COLO668 (cell line): ENCODE measurements at regions not wholly inside any gene's neighbourhood (a gene's known extent, or its start where the extent isn't known, plus 50 kb on each side); places are given as distances from the start of the nearest gene placed in this dataset.

Source experiments
- DNase-seq: peaks from one replicate; lab custom pipeline; 2025; ENCODE audit not compliant: unreplicated experiment; lab: John Stamatoyannopoulos, UW

DNA sequence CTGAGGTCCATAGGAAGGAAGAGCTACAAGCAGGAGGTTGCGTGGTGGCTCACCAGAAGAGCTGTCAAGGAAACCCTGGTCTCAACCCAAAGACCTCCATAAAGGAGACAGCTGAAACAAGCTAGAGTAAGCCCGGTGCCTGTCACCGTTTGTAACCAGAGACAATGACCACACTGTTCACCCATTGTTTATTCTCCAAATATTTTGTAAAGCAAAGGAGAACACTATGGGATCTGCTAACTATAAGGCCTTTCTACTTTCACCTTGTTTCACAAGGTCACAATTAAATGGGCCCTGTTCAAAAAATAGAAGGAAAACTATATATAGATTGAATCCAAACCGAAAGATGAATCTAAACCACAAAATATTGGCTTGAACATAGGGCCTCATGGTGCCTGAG is 128.9 kb upstream of the TPRG1 start:
- no peak for DNase-seq

DNA sequence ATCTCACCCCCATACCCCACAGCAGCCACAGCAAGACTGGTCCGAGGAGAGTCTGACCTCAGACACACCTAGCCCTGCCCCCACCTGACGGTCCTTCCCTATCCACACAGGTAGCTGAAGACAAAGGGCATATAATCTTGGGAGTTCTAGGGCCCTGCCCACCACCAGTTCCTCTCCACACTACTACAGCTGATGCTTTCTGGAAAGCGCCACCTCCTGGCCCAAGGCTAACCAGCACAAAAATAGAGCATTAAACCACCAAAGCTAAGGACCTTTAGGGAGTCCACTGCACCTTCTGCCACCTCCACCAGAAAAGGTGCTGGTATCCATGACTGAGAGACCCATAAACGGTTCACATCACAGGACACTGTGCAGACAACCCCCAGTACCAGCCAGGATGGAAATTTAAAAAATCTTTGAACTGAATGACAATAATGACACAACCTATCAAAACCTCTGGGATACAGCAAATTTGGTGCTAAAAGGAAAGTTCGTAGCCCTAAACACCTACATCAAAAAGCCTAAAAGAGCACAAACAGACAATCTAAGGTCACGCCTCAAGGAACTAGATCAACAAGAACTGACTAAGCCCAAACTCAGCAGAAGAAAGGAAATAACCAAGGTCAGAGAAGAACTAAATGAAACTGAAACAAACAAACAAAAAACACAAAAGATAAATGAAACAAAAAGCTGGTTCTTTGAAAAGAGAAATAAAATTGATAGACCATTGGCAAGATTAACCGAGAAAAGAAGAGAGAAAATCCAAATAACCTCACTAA is 122.1 kb upstream of the TPRG1 start:
- DNase-seq: no peak

DNA sequence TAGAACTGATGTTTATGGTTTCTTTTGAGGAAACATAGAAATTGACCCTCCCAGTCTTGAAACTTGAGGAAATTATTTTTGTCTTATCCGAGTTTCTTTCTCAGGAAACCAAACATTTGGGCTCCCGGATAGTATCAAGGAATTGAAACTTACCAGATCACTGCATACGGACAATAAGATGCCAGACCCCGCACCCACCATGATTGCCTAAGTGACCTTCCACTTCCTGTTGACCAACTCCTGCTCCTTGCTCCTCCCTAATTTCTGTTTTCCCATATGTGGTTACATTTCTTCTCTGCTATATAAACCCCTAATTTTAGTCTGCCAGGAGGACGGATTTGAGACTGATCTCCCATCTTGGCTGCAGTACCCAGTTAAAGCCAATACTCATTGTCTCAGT is 118.4 kb upstream of the TPRG1 start:
- DNase-seq: no peak

- no peak for DNase-seq
These were observed 115.0 kb upstream of the TPRG1 start for GRCh38 chr3:189056646-189057335.

- no peak for DNase-seq
These were observed 114.4 kb upstream of the TPRG1 start for GRCh38 chr3:189057369-189057768.

DNA sequence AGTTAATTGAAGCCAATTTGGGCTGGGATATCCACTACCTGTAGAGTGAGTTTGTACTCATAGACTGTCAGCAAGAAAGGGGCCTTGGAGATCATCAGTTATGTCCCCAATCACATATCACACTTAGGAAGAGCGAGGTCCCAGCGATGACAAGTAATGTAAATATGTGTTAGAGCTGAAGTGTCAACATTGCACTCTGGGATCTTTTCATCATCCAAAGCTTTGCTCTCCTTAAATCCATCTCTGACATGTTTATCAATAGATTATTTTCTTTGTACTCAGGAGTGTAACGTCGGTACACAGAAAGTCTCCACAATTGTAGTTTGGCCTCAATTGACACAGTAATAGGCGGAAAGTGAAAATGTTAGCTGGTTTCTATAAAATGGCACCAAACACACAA is 113.7 kb upstream of the TPRG1 start:
- DNase-seq: no peak

DNA sequence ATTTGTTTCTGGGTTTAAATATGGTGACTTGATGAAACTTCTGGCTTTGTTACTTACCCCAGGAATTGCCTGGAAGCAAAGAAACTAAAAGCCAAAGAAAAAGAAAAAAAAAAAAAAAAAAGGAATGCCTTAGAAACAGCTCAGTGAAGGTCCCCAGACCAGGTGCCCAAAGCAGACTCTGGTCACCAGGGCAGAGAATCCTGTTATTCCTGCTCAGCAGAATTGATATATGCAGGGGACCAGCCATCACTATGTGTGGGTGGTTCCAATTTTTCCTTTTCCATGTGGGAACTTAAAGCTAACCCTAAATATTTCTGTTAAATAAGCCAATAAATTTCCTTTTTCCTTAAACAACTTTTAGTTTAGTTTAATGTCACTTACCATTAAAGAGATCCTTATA is 100.8 kb upstream of the TPRG1 start:
- no peak for DNase-seq

DNA sequence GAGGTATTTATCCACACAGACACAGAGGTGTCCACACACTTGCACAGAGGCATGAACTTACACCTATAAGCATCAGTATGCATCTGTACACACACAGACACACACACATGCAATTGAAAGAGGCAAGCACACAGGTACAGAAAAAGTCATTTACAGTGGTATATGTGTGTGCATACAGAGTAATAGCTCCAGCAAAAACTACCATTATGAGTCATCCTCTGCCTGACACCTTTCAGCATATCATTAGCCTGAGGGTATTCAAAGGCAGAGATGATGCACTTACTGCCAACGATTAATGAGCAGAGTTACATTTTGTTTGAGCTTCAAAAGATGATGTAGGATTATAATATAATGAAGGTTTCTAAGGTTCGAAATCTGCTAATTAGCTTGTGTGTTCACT is 100.3 kb upstream of the TPRG1 start:
- no peak for DNase-seq

GRCh38 chr3:189076449-189076848 is 95.3 kb upstream of the TPRG1 start:
- DNase-seq: no peak

DNA sequence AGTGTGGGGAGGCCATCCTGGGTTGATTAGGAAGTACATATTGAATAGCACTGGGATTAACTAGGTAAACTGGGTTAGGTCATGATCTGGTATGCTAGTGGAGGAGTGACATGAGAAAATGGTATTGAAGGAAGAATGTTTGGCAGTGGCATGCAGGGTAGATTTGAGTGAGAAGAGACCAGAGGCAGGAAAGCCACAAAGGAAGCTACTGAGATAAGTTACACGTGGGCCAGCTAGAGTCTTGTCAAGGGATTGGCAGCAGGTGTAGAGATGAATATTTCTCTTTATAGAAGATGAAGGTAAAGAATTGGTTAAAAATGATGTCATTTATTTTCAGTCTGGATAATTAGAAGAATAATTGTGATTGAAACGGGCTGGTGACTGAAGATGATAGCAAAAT is 91.0 kb upstream of the TPRG1 start:
- DNase-seq: no peak

GRCh38 chr3:189082666-189083427 is 88.9 kb upstream of the TPRG1 start:
- no peak for DNase-seq

- DNase-seq: no peak
These were observed 87.2 kb upstream of the TPRG1 start for GRCh38 chr3:189084620-189085019.

- DNase-seq: no peak
These were observed 79.2 kb upstream of the TPRG1 start for GRCh38 chr3:189092547-189092946.

DNA sequence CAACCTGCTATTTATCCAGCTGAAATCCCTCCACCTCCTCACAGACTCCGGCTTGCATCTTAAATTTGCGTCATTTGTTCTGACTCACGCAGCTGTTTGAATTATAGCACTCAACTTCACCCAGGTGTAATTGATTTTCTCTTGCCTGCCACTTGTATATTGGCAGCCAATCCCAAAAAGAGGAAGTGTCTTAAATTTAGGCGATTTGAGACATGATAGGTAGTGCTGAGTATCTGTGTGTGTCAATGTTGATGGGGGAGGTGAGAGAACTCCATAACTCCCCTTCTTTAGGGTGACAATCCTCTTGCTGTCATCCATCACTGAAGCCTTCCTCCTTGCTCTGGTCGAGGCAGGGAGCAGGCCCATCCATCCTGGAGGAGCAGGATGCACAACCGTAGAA is 77.2 kb upstream of the TPRG1 start:
- DNase-seq: no peak

GRCh38 chr3:189096092-189096491 is 75.7 kb upstream of the TPRG1 start:
- DNase-seq: no peak

GRCh38 chr3:189099031-189099471 is 72.7 kb upstream of the TPRG1 start:
- DNase-seq: no peak

GRCh38 chr3:189099505-189100290 is 72.1 kb upstream of the TPRG1 start:
- no peak for DNase-seq

DNA sequence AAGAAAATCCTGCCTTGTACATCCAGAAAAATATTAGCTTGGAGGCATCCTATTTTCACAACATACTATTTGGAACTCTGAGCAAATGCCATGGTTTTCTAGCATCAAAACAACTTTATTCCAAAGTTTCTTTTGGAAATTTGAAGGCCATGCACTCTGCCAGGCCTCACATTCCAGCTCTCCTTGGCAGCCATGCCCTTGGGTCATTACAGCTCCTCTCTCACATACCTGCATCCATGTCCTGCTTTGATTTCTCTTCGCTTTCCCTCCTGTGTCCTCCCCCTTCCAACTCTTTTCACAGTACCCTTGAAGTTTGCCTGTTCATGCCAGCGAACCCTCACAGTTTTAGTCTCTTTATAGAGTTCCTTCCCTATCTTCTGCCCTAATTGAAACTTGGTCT is 70.9 kb upstream of the TPRG1 start:
- no peak for DNase-seq

DNA sequence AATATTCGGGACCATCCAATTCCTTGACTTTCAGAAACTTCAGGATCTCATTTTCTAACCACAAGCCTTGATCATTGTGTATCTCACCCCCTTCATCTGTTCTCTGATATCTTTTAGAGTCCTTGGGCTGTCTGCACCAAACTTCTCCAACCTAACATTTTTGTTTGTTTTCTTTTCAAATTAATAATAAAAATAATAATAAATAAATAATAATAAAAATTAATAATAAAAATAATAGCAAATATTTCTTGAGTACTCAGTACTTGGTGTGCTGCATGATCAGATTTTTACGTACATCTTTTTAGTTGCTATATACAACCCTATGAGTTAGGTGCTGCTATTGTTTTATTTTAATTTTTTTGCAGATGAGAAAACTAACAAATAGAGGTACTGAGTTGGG is 70.2 kb upstream of the TPRG1 start:
- DNase-seq: no peak

GRCh38 chr3:189103208-189103607 is 68.6 kb upstream of the TPRG1 start:
- no peak for DNase-seq

DNA sequence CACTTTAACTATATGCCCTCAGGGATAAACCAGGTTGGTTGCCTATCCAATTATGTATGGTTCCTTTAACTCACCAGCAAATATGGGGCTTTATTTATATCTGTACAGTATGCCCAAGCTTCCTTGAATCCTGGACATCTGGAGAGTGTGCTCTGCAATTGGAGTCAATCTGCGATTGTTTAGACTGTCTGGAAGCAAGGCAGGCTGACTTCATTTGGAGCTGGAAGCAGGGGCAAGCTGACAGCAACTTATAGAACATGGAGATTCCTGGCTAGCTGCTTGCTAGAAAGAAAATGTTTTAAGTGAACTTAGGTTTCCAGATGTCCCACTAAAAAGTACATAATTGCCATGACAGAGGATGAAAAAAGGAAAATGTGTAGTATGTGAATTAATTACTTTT is 63.7 kb upstream of the TPRG1 start:
- DNase-seq: no peak
